ENCODE measurements at regions not wholly inside any gene's neighbourhood (a gene's known extent, or its start where the extent isn't known, plus 50 kb on each side); places are given as distances from the start of the nearest gene placed in this dataset.

DNA sequence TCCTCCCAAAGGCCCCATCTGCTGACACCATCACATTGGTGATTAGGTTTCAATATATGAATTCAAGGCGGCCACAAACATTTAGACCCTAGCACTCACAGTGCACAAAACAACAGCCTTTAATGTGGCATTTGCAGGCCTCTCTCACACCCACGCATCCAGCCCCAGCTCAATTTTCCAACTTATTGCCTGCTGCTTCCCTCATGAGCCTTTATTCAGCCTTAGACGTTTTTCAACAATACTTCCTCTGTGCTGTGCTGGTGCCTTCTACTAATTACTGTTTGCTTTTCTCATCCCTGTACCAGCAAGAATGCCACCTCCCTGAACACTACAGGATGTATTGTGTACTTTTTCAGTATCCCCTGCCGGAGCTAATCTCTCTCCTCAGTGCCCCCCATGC, 334.6 kb downstream of the GABRB3 start:
- Histone ChIP-seq H3K9me3 (ENCODE audit: control insufficient read depth, low read length) (no peaks in the 10 kb centered on the region), H3K4me1 (ENCODE audit: control insufficient read depth, insufficient read depth, low read length) (no peaks in the 10 kb centered on the region), H3K9ac (ENCODE audit: low read length) (no peak overlapping the region)

DNA sequence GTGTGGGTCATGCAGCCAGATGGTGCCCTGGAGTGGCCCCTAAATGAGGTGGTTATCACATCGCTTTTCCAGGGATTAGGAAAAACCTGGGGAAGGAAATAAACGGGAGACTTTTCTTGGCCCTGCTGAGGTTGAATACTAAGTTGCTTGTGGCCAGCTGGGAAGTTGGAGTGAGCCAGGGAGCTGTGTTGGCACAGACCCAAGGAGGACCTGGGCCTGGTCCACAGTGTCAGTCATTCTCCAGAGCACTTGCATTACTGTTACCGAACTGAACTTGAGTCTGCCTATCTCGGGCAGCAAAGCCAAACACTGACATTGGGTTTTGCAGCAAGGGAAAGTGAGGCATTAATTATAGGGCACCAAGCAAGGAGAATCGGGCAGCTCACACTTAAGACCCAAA, 339.0 kb downstream of the GABRB3 start:
- H3K4me3 ChIP-seq (ENCODE audit: low read length) = no peak overlapping the region
- no peaks in the 10 kb centered on the region for H3K36me3 ChIP-seq (ENCODE audit: control insufficient read depth, insufficient read depth, low read length)
- H3K9ac ChIP-seq (ENCODE audit: low read length) = no peak overlapping the region
- H3K27me3 ChIP-seq (ENCODE audit: control insufficient read depth, insufficient read depth, low read length) = no peaks in the 10 kb centered on the region
- H3K4me1 ChIP-seq (ENCODE audit: control insufficient read depth, insufficient read depth, low read length) = no peaks in the 10 kb centered on the region
- no peaks in the 10 kb centered on the region for H3K9me3 ChIP-seq (ENCODE audit: control insufficient read depth, low read length)

More for the DNA sequence above, 334.6 kb downstream of the GABRB3 start:
- no peak overlapping the region for H3K4me3 ChIP-seq (ENCODE audit: low read length)
- no peaks in the 10 kb centered on the region for H3K27me3 ChIP-seq (ENCODE audit: control insufficient read depth, insufficient read depth, low read length)
- no peaks in the 10 kb centered on the region for H3K36me3 ChIP-seq (ENCODE audit: control insufficient read depth, insufficient read depth, low read length)

DNA sequence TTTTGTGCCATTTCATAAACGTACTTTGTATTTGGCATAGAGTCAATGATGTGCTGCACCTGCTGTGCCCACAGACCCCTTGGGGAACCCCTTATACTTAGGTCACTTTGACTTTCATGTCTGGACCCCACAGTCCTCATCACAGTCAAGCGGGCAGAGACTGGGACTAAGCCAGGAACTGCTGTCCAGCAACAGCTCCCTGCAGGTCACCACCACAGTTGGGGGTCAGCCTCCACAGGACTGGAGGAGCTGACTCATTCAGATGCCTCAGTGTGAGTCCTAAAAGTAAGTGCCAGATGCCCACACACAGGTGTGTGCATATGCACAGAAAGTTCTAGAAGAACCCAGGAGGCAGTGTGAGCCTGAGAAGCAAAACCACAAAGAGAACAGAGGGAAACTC, 339.8 kb downstream of the GABRB3 start:
- no peaks in the 10 kb centered on the region for H3K4me1 ChIP-seq (ENCODE audit: control insufficient read depth, insufficient read depth, low read length)
- H3K9ac ChIP-seq (ENCODE audit: low read length) = no peak overlapping the region
- H3K9me3 ChIP-seq (ENCODE audit: control insufficient read depth, low read length) = no peaks in the 10 kb centered on the region
- no peaks in the 10 kb centered on the region for H3K27me3 ChIP-seq (ENCODE audit: control insufficient read depth, insufficient read depth, low read length)
- no peak overlapping the region for H3K4me3 ChIP-seq (ENCODE audit: low read length)
- no peaks in the 10 kb centered on the region for H3K36me3 ChIP-seq (ENCODE audit: control insufficient read depth, insufficient read depth, low read length)

DNA sequence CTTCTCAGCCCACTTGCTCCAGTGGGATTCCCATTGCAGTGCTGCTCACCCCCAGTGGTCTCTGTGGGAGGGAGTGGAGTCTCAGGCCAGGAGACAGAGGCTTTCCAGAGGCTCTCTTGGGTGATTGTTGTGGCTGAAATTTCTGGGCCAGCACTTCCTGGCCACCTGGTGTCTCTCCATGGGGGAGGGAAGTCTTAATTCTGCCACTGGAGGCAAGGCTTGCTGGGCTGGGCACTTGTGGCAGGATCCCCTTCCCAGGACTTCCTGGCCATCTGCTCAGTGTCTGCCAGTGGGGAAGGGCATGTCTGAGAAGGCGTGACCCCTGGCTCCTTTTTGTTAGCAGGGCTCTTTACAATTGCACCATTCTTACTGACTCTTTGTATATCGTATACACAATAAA, 351.8 kb downstream of the GABRB3 start:
- no peaks in the 10 kb centered on the region for H3K9me3 ChIP-seq (ENCODE audit: control insufficient read depth, low read length)
- H3K27me3 ChIP-seq (ENCODE audit: control insufficient read depth, insufficient read depth, low read length) = no peaks in the 10 kb centered on the region
- H3K4me3 ChIP-seq (ENCODE audit: low read length) = no peak overlapping the region
- no peaks in the 10 kb centered on the region for H3K36me3 ChIP-seq (ENCODE audit: control insufficient read depth, insufficient read depth, low read length)
- H3K4me1 ChIP-seq (ENCODE audit: control insufficient read depth, insufficient read depth, low read length) = no peaks in the 10 kb centered on the region
- no peak overlapping the region for H3K9ac ChIP-seq (ENCODE audit: low read length)

DNA sequence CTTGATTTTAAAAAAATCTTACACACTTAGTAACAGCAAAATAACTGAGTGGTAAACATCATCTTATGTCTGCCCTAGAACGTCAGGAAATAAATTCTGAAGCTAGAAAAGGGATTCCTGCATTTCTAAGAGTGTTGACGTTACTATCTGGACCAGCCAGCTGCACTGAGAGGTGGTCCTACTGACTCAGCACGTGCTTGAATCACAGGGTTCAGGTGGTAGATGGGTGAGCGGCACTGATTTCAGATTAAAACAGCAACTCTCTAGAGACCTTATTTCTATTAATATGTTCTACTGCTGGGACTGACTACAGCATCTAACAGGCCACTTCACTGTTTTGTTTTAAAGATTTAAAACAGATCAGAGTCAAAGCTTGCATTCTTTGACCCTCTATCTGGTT, 377.2 kb downstream of the GABRB3 start:
- Histone ChIP-seq H3K27me3 (ENCODE audit: control insufficient read depth, insufficient read depth, low read length) (no peaks in the 10 kb centered on the region), H3K36me3 (ENCODE audit: control insufficient read depth, insufficient read depth, low read length) (no peaks in the 10 kb centered on the region), H3K4me1 (ENCODE audit: control insufficient read depth, insufficient read depth, low read length) (no peaks in the 10 kb centered on the region), H3K4me3 (ENCODE audit: low read length) (no peak overlapping the region), H3K9me3 (ENCODE audit: control insufficient read depth, low read length) (no peaks in the 10 kb centered on the region), H3K9ac (ENCODE audit: low read length) (no peak overlapping the region)

DNA sequence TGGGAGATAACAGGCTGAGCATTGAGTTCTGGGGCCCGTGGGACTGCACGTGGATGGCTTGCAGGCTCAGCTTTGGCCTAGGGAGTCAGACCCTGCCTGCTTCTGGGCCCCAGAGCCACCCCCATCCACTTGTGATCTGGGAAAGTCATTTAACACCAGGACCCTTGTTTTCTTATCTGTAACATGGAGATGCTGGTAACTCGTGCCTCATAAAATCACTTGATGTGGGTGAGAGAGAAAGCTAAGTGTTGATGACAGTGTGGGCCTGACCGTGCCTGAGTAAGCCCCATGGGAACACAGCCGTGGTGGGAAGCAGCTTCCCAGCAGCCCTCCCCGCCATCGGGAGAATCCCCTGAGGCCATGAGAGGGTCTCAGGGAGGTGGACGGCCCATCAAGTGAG, 378.1 kb downstream of the GABRB3 start:
- no peak overlapping the region for H3K9ac ChIP-seq (ENCODE audit: low read length)
- H3K36me3 ChIP-seq (ENCODE audit: control insufficient read depth, insufficient read depth, low read length) = no peaks in the 10 kb centered on the region
- no peak overlapping the region for H3K4me3 ChIP-seq (ENCODE audit: low read length)
- H3K4me1 ChIP-seq (ENCODE audit: control insufficient read depth, insufficient read depth, low read length) = no peaks in the 10 kb centered on the region
- no peaks in the 10 kb centered on the region for H3K9me3 ChIP-seq (ENCODE audit: control insufficient read depth, low read length)
- no peaks in the 10 kb centered on the region for H3K27me3 ChIP-seq (ENCODE audit: control insufficient read depth, insufficient read depth, low read length)

DNA sequence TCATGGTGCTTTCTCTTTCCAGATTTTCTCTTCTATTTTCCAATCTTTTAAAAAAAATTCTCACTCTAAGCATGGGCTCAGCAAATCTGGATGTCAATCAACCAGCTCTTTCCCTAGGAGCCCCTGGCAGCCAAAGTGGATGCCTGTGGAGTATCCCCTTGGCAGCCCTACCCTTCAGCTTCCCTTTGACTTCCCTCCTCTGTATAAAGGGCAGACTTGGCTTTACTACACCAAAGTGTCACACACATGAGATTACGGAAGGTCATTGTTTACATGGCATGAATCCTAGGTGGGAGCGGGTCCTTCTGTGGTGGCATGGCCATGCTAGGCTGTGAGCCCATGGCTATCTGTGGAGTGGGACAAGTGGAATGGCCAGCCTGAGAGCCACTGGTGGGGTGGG, 379.9 kb downstream of the GABRB3 start:
- Histone ChIP-seq H3K4me3 (ENCODE audit: low read length) (no peak overlapping the region), H3K36me3 (ENCODE audit: control insufficient read depth, insufficient read depth, low read length) (no peaks in the 10 kb centered on the region), H3K27me3 (ENCODE audit: control insufficient read depth, insufficient read depth, low read length) (no peaks in the 10 kb centered on the region), H3K9me3 (ENCODE audit: control insufficient read depth, low read length) (no peaks in the 10 kb centered on the region), H3K9ac (ENCODE audit: low read length) (no peak overlapping the region), H3K4me1 (ENCODE audit: control insufficient read depth, insufficient read depth, low read length) (no peaks in the 10 kb centered on the region)

DNA sequence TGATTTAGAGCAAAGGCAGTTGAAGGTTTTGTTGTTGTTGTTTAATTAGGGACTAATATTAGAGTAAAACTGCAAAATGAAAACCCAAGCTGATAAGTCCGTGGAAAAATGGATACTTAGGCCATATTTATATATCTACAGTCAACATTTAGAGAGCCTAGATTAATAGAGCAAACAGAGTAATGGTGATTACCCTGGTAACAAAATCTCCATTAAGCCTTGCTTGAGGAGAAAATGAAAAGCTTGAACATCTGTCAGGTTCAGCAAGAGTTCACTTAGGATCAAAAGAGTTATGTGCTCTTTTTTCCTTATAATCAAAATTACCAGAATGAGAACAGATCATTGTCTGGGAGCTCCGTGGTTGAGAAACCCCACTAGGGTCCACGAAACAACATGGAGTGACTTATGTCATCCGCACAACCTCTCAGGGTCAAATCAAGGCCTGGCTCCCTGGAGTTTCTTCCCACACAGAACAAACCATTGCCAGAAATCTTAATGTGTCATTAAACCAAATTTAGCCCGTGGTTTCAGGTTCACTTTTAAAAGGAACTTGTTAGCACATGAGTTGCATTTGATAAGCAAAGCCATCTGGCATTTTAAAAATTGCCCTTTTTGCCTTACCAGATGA, 381.2 kb downstream of the GABRB3 start:
- no peaks in the 10 kb centered on the region for H3K36me3 ChIP-seq (ENCODE audit: control insufficient read depth, insufficient read depth, low read length)
- no peaks in the 10 kb centered on the region for H3K9me3 ChIP-seq (ENCODE audit: control insufficient read depth, low read length)
- H3K9ac ChIP-seq (ENCODE audit: low read length) = no peak overlapping the region
- no peak overlapping the region for H3K4me3 ChIP-seq (ENCODE audit: low read length)
- H3K27me3 ChIP-seq (ENCODE audit: control insufficient read depth, insufficient read depth, low read length) = no peaks in the 10 kb centered on the region
- H3K4me1 ChIP-seq (ENCODE audit: control insufficient read depth, insufficient read depth, low read length) = no peaks in the 10 kb centered on the region

DNA sequence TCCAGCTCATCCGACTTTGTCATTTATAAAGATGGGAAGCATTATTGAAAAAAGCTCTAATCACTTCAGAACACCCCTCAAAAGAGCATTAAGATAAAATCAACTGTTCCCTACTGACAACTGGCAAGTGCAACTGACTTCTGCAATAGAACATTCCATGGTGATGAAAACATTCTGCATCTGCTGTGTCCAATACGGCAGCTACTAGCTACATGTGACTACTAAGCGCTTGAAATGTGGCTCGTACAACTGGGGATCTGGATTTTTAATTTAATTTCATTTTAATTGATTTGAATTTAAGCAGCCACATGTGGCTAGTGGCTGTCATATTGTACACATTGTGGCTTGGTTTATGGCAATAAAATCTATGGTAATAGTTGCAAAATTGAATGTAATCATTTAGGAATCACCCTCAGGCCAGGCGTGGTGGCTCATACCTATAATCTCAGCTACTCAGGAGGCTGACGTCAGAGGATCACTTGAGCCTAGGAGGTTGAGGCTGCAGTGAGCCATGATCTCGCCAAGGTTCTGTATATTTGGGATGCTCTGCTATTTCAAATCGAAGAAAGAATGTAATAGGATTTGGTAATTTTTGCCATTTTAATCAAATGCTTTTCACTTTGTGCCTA, 390.3 kb downstream of the GABRB3 start:
- Histone ChIP-seq H3K4me1 (ENCODE audit: control insufficient read depth, insufficient read depth, low read length) (no peaks in the 10 kb centered on the region), H3K9me3 (ENCODE audit: control insufficient read depth, low read length) (no peaks in the 10 kb centered on the region), H3K27me3 (ENCODE audit: control insufficient read depth, insufficient read depth, low read length) (no peaks in the 10 kb centered on the region), H3K9ac (ENCODE audit: low read length) (no peak overlapping the region), H3K4me3 (ENCODE audit: low read length) (no peak overlapping the region), H3K36me3 (ENCODE audit: control insufficient read depth, insufficient read depth, low read length) (no peaks in the 10 kb centered on the region)

DNA sequence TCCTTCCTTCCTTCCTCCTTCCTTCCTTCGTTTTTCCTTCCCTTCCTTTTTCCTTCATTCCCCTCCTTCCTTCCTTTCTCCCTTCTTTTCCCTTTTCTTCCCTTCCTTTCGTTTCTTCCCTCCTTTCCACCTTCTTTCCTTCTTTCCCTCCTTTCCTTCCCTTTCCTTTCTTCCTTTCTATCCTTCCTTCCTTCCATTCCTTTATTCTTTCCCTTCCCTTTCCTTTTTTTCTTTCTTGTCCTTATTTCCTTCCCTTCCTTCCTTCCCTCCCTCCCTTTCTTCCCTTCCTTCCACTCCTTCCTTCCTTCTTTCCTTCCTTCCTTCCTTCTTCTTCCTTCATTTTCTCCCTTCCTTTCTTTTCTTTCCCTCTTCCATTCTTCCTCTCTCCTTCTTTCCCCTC, 394.6 kb downstream of the GABRB3 start:
- Histone ChIP-seq H3K9me3 (ENCODE audit: control insufficient read depth, low read length) (no peaks in the 10 kb centered on the region), H3K27me3 (ENCODE audit: control insufficient read depth, insufficient read depth, low read length) (no peaks in the 10 kb centered on the region), H3K4me3 (ENCODE audit: low read length) (no peak overlapping the region), H3K4me1 (ENCODE audit: control insufficient read depth, insufficient read depth, low read length) (no peaks in the 10 kb centered on the region), H3K9ac (ENCODE audit: low read length) (no peak overlapping the region), H3K36me3 (ENCODE audit: control insufficient read depth, insufficient read depth, low read length) (no peaks in the 10 kb centered on the region)

DNA sequence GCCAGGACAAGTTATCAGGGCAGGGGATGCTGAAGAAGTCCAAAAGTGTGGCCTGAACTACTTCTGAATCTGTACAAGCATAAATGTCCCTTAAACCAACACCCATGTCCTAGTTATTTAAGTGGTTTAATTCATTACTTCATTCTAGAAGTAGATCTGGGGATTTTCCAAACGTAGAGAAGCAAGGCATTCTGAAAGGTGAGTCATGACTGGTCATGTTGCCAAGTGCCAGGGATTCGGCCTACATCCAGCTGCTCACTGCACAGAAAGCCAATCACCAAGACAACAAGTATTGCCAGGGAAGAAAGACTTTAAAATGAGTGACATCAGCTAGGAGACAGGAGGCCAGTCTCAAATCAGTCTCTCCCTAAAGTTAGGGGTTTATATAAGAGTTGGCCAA, 396.6 kb downstream of the GABRB3 start:
- Histone ChIP-seq H3K27me3 (ENCODE audit: control insufficient read depth, insufficient read depth, low read length) (no peaks in the 10 kb centered on the region), H3K4me1 (ENCODE audit: control insufficient read depth, insufficient read depth, low read length) (no peaks in the 10 kb centered on the region), H3K4me3 (ENCODE audit: low read length) (no peak overlapping the region), H3K9me3 (ENCODE audit: control insufficient read depth, low read length) (no peaks in the 10 kb centered on the region), H3K36me3 (ENCODE audit: control insufficient read depth, insufficient read depth, low read length) (no peaks in the 10 kb centered on the region), H3K9ac (ENCODE audit: low read length) (no peak overlapping the region)

DNA sequence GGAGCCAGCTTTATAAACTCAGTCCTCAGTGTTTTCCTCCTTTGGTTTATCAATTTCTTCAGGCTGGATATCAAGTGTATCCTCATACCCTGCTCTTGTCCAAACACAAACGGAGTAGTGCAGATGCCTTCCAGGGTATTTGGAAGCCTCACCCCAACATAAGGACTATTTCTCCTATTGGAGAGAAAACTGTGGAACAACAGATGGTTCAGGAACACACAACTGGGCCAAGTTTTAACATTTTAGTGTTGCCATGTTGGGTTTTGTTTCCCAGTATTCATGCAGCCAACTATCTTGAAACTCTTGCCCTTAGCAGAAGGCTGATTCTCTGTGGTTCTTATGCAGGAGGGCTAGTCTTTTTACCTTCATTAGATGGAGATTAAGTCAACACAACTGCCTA, 398.1 kb downstream of the GABRB3 start:
- Histone ChIP-seq H3K27me3 (ENCODE audit: control insufficient read depth, insufficient read depth, low read length) (no peaks in the 10 kb centered on the region), H3K9me3 (ENCODE audit: control insufficient read depth, low read length) (no peaks in the 10 kb centered on the region), H3K9ac (ENCODE audit: low read length) (no peak overlapping the region), H3K4me1 (ENCODE audit: control insufficient read depth, insufficient read depth, low read length) (no peaks in the 10 kb centered on the region), H3K4me3 (ENCODE audit: low read length) (no peak overlapping the region), H3K36me3 (ENCODE audit: control insufficient read depth, insufficient read depth, low read length) (no peaks in the 10 kb centered on the region)

DNA sequence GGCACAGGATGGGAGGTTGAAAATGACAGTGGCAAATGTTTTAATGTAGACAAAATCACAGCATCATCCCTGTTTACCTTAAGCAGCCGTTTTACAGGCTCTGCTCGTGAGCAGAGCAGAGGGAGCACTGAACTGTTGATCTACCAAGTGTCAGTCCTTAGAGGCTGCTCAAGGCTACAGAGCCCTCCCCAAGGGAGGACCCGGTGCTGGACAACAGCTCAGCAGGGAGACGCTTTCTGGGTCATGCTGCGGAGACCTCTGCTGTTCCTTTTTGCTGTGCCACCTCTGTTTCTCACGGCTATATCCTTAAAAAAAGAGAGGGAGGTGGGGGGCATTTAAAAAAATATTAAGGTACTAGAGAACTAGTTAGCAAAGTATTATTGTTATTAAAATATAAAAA, 400.2 kb downstream of the GABRB3 start:
- H3K36me3 ChIP-seq (ENCODE audit: control insufficient read depth, insufficient read depth, low read length) = no peaks in the 10 kb centered on the region
- no peaks in the 10 kb centered on the region for H3K9me3 ChIP-seq (ENCODE audit: control insufficient read depth, low read length)
- H3K4me1 ChIP-seq (ENCODE audit: control insufficient read depth, insufficient read depth, low read length) = no peaks in the 10 kb centered on the region
- no peak overlapping the region for H3K4me3 ChIP-seq (ENCODE audit: low read length)
- no peak overlapping the region for H3K9ac ChIP-seq (ENCODE audit: low read length)
- H3K27me3 ChIP-seq (ENCODE audit: control insufficient read depth, insufficient read depth, low read length) = no peaks in the 10 kb centered on the region
